ENCODE measurements at regions not wholly inside any gene's neighbourhood (a gene's known extent, or its start where the extent isn't known, plus 50 kb on each side); places are given as distances from the start of the nearest gene placed in this dataset.

DNA sequence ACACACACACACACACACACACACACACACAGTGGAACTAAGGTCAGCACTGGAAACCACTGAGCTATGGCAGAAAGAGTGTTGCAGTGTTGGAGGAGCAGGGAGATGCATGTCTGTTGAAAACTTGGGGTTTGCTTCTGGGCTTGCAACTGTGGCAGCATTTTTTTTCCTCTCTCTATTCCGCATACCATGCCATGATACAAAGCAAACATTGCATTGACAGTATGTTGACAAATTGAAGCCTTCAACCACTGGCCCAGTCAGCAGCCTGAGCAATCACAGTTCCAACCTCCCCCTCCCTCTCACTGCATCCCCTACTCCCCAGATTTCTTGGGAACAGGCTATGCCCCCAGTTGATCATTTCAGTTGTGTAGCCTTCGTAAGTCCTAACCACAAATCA lies 478.1 kb upstream of the WWC1 start:
- DNase-seq (ENCODE audit: low spot score): peak; percentile 11
- no peaks in the 10 kb centered on the region for H3K27me3 ChIP-seq
- no peak overlapping the region for H3K27ac ChIP-seq
- H3K4me1 ChIP-seq (ENCODE audit: insufficient read depth): peaks cover 5% of the 10 kb centered on the region
- no peak overlapping the region for H2AFZ ChIP-seq
- H4K20me1 ChIP-seq (ENCODE audit: insufficient read depth, poor library complexity, severe bottlenecking): no peaks in the 10 kb centered on the region
- H3K79me2 ChIP-seq: no peaks in the 10 kb centered on the region
- TF ChIP-seq EZH2 (IDR thresholded peaks at IDR 0.05; ENCODE audit: borderline replicate concordance) (no peak), EZH2phosphoT487 (IDR thresholded peaks at IDR 0.05; ENCODE audit: low read depth, severe bottlenecking, unreplicated experiment) (no peak), CTCF (IDR thresholded peaks at IDR 0.05; ENCODE audit: poor library complexity) (no peak)
- H3K36me3 ChIP-seq (replicated peaks; ENCODE audit: insufficient read depth, low read depth): no peaks in the 10 kb centered on the region
- no peak overlapping the region for H3K4me2 ChIP-seq
- H3K4me3 ChIP-seq: no peak overlapping the region
- no peaks in the 10 kb centered on the region for H3K9me3 ChIP-seq (ENCODE audit: low read depth)
- 85% methylated on average over 2 of the region's 2 CpGs for WGBS (ENCODE audit: low lambda C conversion rate, missing lambda C conversion rate)
- H3K9me2 ChIP-seq (replicated peaks; ENCODE audit: insufficient read depth): no peaks in the 10 kb centered on the region

DNA sequence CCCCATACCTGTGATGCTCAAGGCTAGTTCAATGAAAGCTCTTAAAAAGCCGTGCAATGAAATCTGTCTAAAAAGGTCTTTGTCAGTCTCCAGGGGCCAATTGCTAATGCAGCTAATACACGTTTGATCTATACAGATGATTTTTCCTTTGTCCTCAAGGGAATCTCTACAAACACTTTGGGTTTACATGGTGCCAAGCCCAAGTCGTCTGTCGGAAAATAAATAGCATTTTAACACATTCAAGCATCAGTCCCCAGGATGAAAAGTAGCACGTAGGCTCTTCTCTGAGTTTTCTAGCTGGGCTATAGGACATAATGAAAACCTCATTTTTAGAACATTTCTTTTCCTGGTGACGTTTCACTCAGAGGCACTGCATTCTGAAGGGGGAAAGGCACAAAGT lies 477.4 kb upstream of the WWC1 start:
- no peaks in the 10 kb centered on the region for H3K36me3 ChIP-seq (replicated peaks; ENCODE audit: insufficient read depth, low read depth)
- H3K27me3 ChIP-seq: no peaks in the 10 kb centered on the region
- H3K4me1 ChIP-seq (ENCODE audit: insufficient read depth): peaks cover 5% of the 10 kb centered on the region
- H4K20me1 ChIP-seq (ENCODE audit: insufficient read depth, poor library complexity, severe bottlenecking): no peaks in the 10 kb centered on the region
- H2AFZ ChIP-seq: no peak overlapping the region
- no peak for DNase-seq (ENCODE audit: low spot score)
- H3K9me3 ChIP-seq (ENCODE audit: low read depth): no peaks in the 10 kb centered on the region
- 77% methylated on average over 6 of the region's 6 CpGs for WGBS (ENCODE audit: low lambda C conversion rate, missing lambda C conversion rate)
- no peak overlapping the region for H3K4me3 ChIP-seq
- H3K27ac ChIP-seq: no peak overlapping the region
- no peak overlapping the region for H3K4me2 ChIP-seq
- TF ChIP-seq EZH2phosphoT487 (IDR thresholded peaks at IDR 0.05; ENCODE audit: low read depth, severe bottlenecking, unreplicated experiment) (no peak), EZH2 (IDR thresholded peaks at IDR 0.05; ENCODE audit: borderline replicate concordance) (no peak), CTCF (IDR thresholded peaks at IDR 0.05; ENCODE audit: poor library complexity) (no peak)
- H3K9me2 ChIP-seq (replicated peaks; ENCODE audit: insufficient read depth): no peaks in the 10 kb centered on the region
- H3K79me2 ChIP-seq: no peaks in the 10 kb centered on the region

GRCh38 chr5:167814828-167815227 lies 476.6 kb upstream of the WWC1 start:
- Histone ChIP-seq H4K20me1 (ENCODE audit: insufficient read depth, poor library complexity, severe bottlenecking) (no peaks in the 10 kb centered on the region), H3K27me3 (no peaks in the 10 kb centered on the region), H3K27ac (no peak overlapping the region), H2AFZ (no peak overlapping the region), H3K79me2 (no peaks in the 10 kb centered on the region), H3K36me3 (replicated peaks; ENCODE audit: insufficient read depth, low read depth) (no peaks in the 10 kb centered on the region), H3K9me2 (replicated peaks; ENCODE audit: insufficient read depth) (no peaks in the 10 kb centered on the region), H3K9me3 (ENCODE audit: low read depth) (no peaks in the 10 kb centered on the region), H3K4me1 (ENCODE audit: insufficient read depth) (peaks cover 5% of the 10 kb centered on the region), H3K4me3 (no peak overlapping the region), H3K4me2 (no peak overlapping the region)
- no peak for TF ChIP-seq EZH2phosphoT487 (IDR thresholded peaks at IDR 0.05; ENCODE audit: low read depth, severe bottlenecking, unreplicated experiment)
- DNase-seq (ENCODE audit: low spot score): no peak
- WGBS (ENCODE audit: low lambda C conversion rate, missing lambda C conversion rate): 50% methylated on average over 4 of the region's 4 CpGs

DNA sequence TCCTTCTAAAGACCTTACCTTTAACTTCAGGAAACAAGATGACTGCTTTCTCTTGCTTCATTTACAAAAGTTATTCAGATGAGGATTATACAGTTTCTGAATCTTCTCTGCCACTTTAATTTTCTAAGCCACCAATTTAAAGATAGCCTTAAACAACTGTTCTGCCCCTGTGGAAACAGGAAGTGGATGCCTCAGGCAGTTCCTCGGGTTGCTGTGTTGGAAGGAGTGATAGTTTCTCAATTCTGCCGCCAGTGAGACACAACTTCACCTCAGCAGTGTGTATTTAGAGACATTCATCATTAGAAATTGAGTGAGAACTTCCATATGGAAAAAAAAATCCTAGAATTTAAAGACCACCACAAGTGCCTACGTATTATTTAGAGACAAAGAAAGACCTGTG lies 475.1 kb upstream of the WWC1 start:
- no peak overlapping the region for H2AFZ ChIP-seq
- no peak overlapping the region for H3K27ac ChIP-seq
- no peak for DNase-seq (ENCODE audit: low spot score)
- no peaks in the 10 kb centered on the region for H3K36me3 ChIP-seq (replicated peaks; ENCODE audit: insufficient read depth, low read depth)
- H3K79me2 ChIP-seq: no peaks in the 10 kb centered on the region
- H3K9me3 ChIP-seq (ENCODE audit: low read depth): no peaks in the 10 kb centered on the region
- TF ChIP-seq CTCF (IDR thresholded peaks at IDR 0.05; ENCODE audit: poor library complexity) (no peak), EZH2 (IDR thresholded peaks at IDR 0.05; ENCODE audit: borderline replicate concordance) (no peak), EZH2phosphoT487 (IDR thresholded peaks at IDR 0.05; ENCODE audit: low read depth, severe bottlenecking, unreplicated experiment) (no peak)
- H4K20me1 ChIP-seq (ENCODE audit: insufficient read depth, poor library complexity, severe bottlenecking): no peaks in the 10 kb centered on the region
- H3K4me3 ChIP-seq: no peak overlapping the region
- 74% methylated on average over 3 of the region's 3 CpGs for WGBS (ENCODE audit: low lambda C conversion rate, missing lambda C conversion rate)
- H3K4me1 ChIP-seq (ENCODE audit: insufficient read depth): no peaks in the 10 kb centered on the region
- H3K27me3 ChIP-seq: no peaks in the 10 kb centered on the region
- H3K4me2 ChIP-seq: no peak overlapping the region
- no peaks in the 10 kb centered on the region for H3K9me2 ChIP-seq (replicated peaks; ENCODE audit: insufficient read depth)

Measured in hepatocyte (in vitro differentiated cells).